K562 (cell line): ENCODE measurements at regions not wholly inside any gene's neighbourhood (a gene's known extent, or its start where the extent isn't known, plus 50 kb on each side); places are given as distances from the start of the nearest gene placed in this dataset.

ENCODE experiments used
- ATAC-seq: fragments of 200-7000 bp; cut with Tn5 transposase; 3 replicates; pipeline ENCODE4 v1.9.1; 2020; ENCODE audit warnings: moderate library complexity
- BruUV-seq: library from RNA; stranded (reverse); fragments of 400-500 nt; replicated peaks from 2 replicates; lab custom pipeline; 2021; lab: Mats Ljungman, UMichigan
- CTCF ChIA-PET: fragments of 300-600 bp; formaldehyde crosslinking; extraction: SDS; loops from one replicate; lab custom pipeline; 2021; ENCODE audit warnings: low intra/inter-chr PET ratio; lab: Yijun Ruan, JAX
- POLR2A ChIA-PET: fragments of 300-600, 350-650 bp; sonication (Branson Sonifier 250); formaldehyde crosslinking; extraction: SDS; loops from one replicate; lab custom pipeline; 2021; ENCODE audit warnings: antibody characterized with exemption, inconsistent platforms; lab: Yijun Ruan, JAX
- DNase-seq, 4 experiments: peaks; one replicate each; pipeline versions ENCODE4 v3.0.0 to v3.0.0-alpha.2; 2011 to 2018; ENCODE audit warnings: low spot score in 3 of 4, mixed read lengths in 3 of 4; ENCODE audit errors: extremely low read depth in 1 of 4
- FAIRE-seq: peaks from 2 replicates; lab custom pipeline; 2011; peaks lifted over from hg19 to GRCh38; lab: Jason Lieb, UNC
- H2AFZ ChIP-seq: 2 replicates; pipeline ENCODE4 v1.6.0; 2011; ENCODE audit warnings: low read depth, low read length, control low read depth, inconsistent platforms
- H3K27ac ChIP-seq: fragments of 200-600 bp; 3 replicates; pipeline ENCODE4 v1.8.0; 2011; ENCODE audit warnings: low read depth, mild to moderate bottlenecking, control low read depth, inconsistent platforms, low read length, moderate library complexity, mixed read lengths; ENCODE audit errors: extremely low read depth
- H3K27me3 ChIP-seq, 2 experiments: fragments of 300-600 bp in 1 of 2; 2 replicates in 1 of 2; 3 replicates in 1 of 2; pipeline versions ENCODE4 v1.6.0 to v1.8.0; 2011; ENCODE audit warnings: inconsistent platforms in 2 of 2, low read length in 2 of 2, mild to moderate bottlenecking in 1 of 2, mixed read lengths in 1 of 2, moderate library complexity in 1 of 2; ENCODE audit not compliant: control insufficient read depth in 2 of 2, insufficient read depth in 2 of 2
- H3K36me3 ChIP-seq: fragments of 300-600 bp; 3 replicates; pipeline ENCODE4 v1.8.0; 2011; ENCODE audit warnings: mild to moderate bottlenecking, low read length, inconsistent platforms; ENCODE audit not compliant: control insufficient read depth, insufficient read depth
- H3K4me1 ChIP-seq, 2 experiments: fragments of 200-600 bp in 1 of 2; replicated peaks in 1 of 2; 2 replicates in 1 of 2; 3 replicates in 1 of 2; pipeline versions ENCODE4 v1.5.1 to v1.8.0; 2011; ENCODE audit warnings: inconsistent platforms in 2 of 2, low read length in 2 of 2, mild to moderate bottlenecking in 1 of 2, mixed read lengths in 1 of 2, moderate library complexity in 1 of 2; ENCODE audit not compliant: control insufficient read depth in 2 of 2, insufficient read depth in 2 of 2
- H3K4me2 ChIP-seq: 2 replicates; pipeline ENCODE4 v1.6.1; 2011; ENCODE audit warnings: low read length, control low read depth, inconsistent platforms, mixed read lengths; ENCODE audit not compliant: insufficient read depth
- H3K4me3 ChIP-seq: fragments of 200-600 bp; sonication (generic), shearing (Covaris generic); 2 replicates; pipeline ENCODE4 v1.5.1; 2016; ENCODE audit warnings: control low read depth, inconsistent platforms
- H3K79me2 ChIP-seq: fragments of 200-600 bp; 3 replicates; pipeline ENCODE4 v1.8.0; 2011; ENCODE audit warnings: low read length, inconsistent platforms; ENCODE audit not compliant: control insufficient read depth, insufficient read depth
- H3K9ac ChIP-seq, 2 experiments: 2 replicates each; pipeline versions ENCODE4 v1.6.0 to v1.6.1; 2011; ENCODE audit warnings: low read depth in 2 of 2, low read length in 2 of 2, control low read depth in 1 of 2, inconsistent platforms in 1 of 2, mild to moderate bottlenecking in 1 of 2, mixed read lengths in 1 of 2; ENCODE audit not compliant: insufficient read depth in 1 of 2
- H3K9me1 ChIP-seq: one replicate; pipeline ENCODE4 v1.6.0; 2011; ENCODE audit warnings: inconsistent platforms, mild to moderate bottlenecking, low read length, moderate library complexity; ENCODE audit not compliant: control insufficient read depth, insufficient read depth
- H3K9me3 ChIP-seq: replicated peaks from 2 replicates; pipeline ENCODE4 v1.5.1; 2011; ENCODE audit warnings: low read depth, low read length, inconsistent platforms; ENCODE audit not compliant: control insufficient read depth, insufficient read depth
- H4K20me1 ChIP-seq: replicated peaks from 2 replicates; pipeline ENCODE4 v1.6.1; 2011; ENCODE audit warnings: low read length, inconsistent platforms, mixed read lengths; ENCODE audit not compliant: control insufficient read depth, insufficient read depth
- AFF4 ChIP-seq: sonication (generic); formaldehyde crosslinking; IDR thresholded peaks from 2 replicates; pipeline ENCODE4 v1.8.0; 2023; ENCODE audit warnings: mild to moderate bottlenecking, missing genetic modification reagents
- CC2D1A ChIP-seq: fragments of 450-650 bp; IDR thresholded peaks from 2 replicates; pipeline ENCODE4 v1.6.1; 2017; ENCODE audit warnings: mild to moderate bottlenecking
- GTF3C2 ChIP-seq: IDR thresholded peaks from 3 replicates; pipeline ENCODE4 v1.6.1; 2011; ENCODE audit warnings: borderline replicate concordance, mild to moderate bottlenecking, moderate library complexity; ENCODE audit not compliant: insufficient read length; ENCODE audit errors: extremely low read depth
- PRMT5 ChIP-seq: sonication (generic); formaldehyde crosslinking; IDR thresholded peaks from 2 replicates; pipeline ENCODE4 v1.5.0; 2020; ENCODE audit warnings: missing genetic modification reagents
- RBM25 ChIP-seq: fragments of 200-400 bp; formaldehyde crosslinking; IDR thresholded peaks from 2 replicates; pipeline ENCODE4 v1.6.1; 2018; ENCODE audit warnings: low read length, low read depth, moderate library complexity; ENCODE audit not compliant: severe bottlenecking
- TAF1 ChIP-seq: IDR thresholded peaks from 2 replicates; pipeline ENCODE4 v1.6.1; 2011; ENCODE audit warnings: mild to moderate bottlenecking, low read length, moderate library complexity; ENCODE audit not compliant: insufficient read depth, control insufficient read depth, severe bottlenecking; ENCODE audit errors: extremely low read depth
- ZNF3 ChIP-seq: fragments of 250-450 bp; sonication (Bioruptor Pico); IDR thresholded peaks from 2 replicates; pipeline ENCODE4 v1.5.0; 2021; ENCODE audit warnings: mild to moderate bottlenecking, moderate library complexity
- WGBS: fragments of 100-300 bp; shearing (Covaris generic); methylation state at CpG from one replicate; pipeline ENCODE4 v1.1.6; 2016; ENCODE audit warnings: low coverage, mixed read lengths; ENCODE audit not compliant: insufficient coverage; ENCODE audit errors: missing lambda C conversion rate; 5-methylcytosine and 5-hydroxymethylcytosine counted together
- in situ Hi-C: fragments of 300-500 bp; cut with MboI; formaldehyde crosslinking; loops from 4 replicates; pipeline ENCODE4 v1.15.0; 2018; ENCODE audit warnings: inconsistent platforms, mixed read lengths
- intact Hi-C: fragments of 100-400 bp; cut with micrococcal nuclease; formaldehyde crosslinking; loops from 2 replicates; pipeline ENCODE4 v1.14.2; 2022
- TF ChIP-seq, protein P1 (sequence below): fragments of 450-650 bp; IDR thresholded peaks from one replicate; pipeline ENCODE4 v1.6.1; 2018; ENCODE audit warnings: mild to moderate bottlenecking, moderate library complexity; ENCODE audit not compliant: partially characterized antibody
- TF ChIP-seq, protein P2 (sequence below), 2 experiments: fragments of 450-650 bp; conservative IDR thresholded peaks; 2 replicates each; pipeline ENCODE4 v1.6.1; 2017; ENCODE audit warnings: mild to moderate bottlenecking in 2 of 2, moderate library complexity in 2 of 2

DNA sequence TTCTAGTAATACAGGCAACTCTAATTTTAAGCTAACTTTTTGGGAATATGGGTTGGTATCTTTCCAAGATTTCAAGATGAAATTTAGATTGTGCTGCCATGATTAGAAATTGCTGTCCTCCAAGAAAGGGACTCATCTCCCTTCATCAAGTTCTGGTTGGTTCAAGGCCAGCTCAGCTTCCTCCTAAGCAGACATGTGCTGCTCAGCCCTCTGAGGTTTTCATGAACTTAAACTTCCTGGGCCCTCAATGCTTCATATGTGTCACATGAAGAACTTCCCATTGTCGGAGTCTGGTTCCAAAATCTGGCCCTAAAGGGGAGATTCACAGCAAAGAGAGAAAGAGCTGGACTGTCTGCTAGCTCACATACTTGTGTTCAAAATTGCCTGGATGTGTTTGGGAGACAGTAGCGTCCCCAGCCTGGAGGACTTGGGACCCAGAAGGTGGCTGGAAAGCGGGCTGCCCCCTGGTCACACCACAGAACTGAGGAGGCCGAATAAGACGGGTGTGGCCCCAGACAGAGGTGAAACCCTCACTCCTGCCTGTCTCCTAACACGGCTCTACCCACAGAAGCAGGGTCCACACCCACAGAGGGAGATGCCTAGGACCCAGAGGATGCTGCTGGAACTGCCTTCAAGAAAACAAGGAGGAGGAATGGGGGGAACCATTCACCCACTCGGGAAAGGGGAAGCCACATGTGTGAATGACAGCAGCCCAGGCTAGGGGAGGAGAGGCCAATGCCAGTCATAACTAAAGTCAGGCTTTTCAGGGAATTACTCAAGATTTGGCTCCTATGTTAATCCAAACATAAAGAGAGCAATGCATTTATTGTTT, 54.3 kb upstream of the GPR31 start:
- H3K4me1 ChIP-seq = no peaks in the 10 kb centered on the region
- no peak overlapping the region for H3K4me3 ChIP-seq
- H4K20me1 ChIP-seq = no peaks in the 10 kb centered on the region; the same call in 1 of the 2 replicates
- ChIA-PET POLR2A (no interaction called here), CTCF (no interaction called here)
- no peaks in the 10 kb centered on the region for H3K79me2 ChIP-seq
- H3K9ac ChIP-seq = no peak overlapping the region
- H2AFZ ChIP-seq = no peak overlapping the region
- no peaks in the 10 kb centered on the region for H3K9me1 ChIP-seq
- WGBS = 0% methylated on average over 7 of the region's 7 CpGs
- ATAC-seq = no peak
- TF ChIP-seq RBM25 (no peak), AFF4 (CRISPR knock-in tag) (no peak), GTF3C2 (no peak), ZNF3 (CRISPR knock-in tag) (no peak), CC2D1A (no peak), TAF1 (no peak), PRMT5 (no peak)
- TF ChIP-seq, protein P1, sequence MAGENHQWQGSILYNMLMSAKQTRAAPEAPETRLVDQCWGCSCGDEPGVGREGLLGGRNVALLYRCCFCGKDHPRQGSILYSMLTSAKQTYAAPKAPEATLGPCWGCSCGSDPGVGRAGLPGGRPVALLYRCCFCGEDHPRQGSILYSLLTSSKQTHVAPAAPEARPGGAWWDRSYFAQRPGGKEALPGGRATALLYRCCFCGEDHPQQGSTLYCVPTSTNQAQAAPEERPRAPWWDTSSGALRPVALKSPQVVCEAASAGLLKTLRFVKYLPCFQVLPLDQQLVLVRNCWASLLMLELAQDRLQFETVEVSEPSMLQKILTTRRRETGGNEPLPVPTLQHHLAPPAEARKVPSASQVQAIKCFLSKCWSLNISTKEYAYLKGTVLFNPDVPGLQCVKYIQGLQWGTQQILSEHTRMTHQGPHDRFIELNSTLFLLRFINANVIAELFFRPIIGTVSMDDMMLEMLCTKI = no peak
- TF ChIP-seq, protein P2, sequence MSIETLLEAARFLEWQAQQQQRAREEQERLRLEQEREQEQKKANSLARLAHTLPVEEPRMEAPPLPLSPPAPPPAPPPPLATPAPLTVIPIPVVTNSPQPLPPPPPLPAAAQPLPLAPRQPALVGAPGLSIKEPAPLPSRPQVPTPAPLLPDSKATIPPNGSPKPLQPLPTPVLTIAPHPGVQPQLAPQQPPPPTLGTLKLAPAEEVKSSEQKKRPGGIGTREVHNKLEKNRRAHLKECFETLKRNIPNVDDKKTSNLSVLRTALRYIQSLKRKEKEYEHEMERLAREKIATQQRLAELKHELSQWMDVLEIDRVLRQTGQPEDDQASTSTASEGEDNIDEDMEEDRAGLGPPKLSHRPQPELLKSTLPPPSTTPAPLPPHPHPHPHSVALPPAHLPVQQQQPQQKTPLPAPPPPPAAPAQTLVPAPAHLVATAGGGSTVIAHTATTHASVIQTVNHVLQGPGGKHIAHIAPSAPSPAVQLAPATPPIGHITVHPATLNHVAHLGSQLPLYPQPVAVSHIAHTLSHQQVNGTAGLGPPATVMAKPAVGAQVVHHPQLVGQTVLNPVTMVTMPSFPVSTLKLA (conservative IDR thresholded peaks at IDR 0.05) = no peak
- in situ Hi-C loops = no loop called here
- peaks cover 32 to 42% of the 10 kb centered on the region in 2 experiments for H3K27me3 ChIP-seq
- no peak overlapping the region for H3K4me2 ChIP-seq
- no TSS peak for BruUV-seq
- H3K27ac ChIP-seq = no peak overlapping the region
- H3K9me3 ChIP-seq = no peaks in the 10 kb centered on the region
- intact Hi-C loops = no loop called here
- DNase-seq = no peak
- no peaks in the 10 kb centered on the region for H3K36me3 ChIP-seq
- no peak for FAIRE-seq
